HEK293T (cell line): ENCODE measurements at regions not wholly inside any gene's neighbourhood (a gene's known extent, or its start where the extent isn't known, plus 50 kb on each side); places are given as distances from the start of the nearest gene placed in this dataset.
A peak's percentile ranks its signal among the peaks of the same experiment; 100 is the strongest.

ENCODE experiments used
- CTCF ChIA-PET: fragments of 350-600 bp; formaldehyde crosslinking; extraction: SDS; loops from one replicate; lab custom pipeline; 2021; ENCODE audit warnings: antibody characterized with exemption, inconsistent platforms; lab: Yijun Ruan, JAX
- POLR2A ChIA-PET: fragments of 350-600 bp; formaldehyde crosslinking; extraction: SDS; loops from one replicate; lab custom pipeline; 2020; ENCODE audit warnings: antibody characterized with exemption, inconsistent platforms; lab: Yijun Ruan, JAX
- DNase-seq: peaks from one replicate; pipeline ENCODE4 v3.0.0; 2012; ENCODE audit warnings: mixed read lengths; ENCODE audit errors: extremely low spot score
- ARNT ChIP-seq: fragments of 450-650 bp; IDR thresholded peaks from 2 replicates; pipeline ENCODE4 v1.6.1; 2017; ENCODE audit warnings: mild to moderate bottlenecking
- BHLHE40 ChIP-seq: fragments of 450-650 bp; IDR thresholded peaks from 2 replicates; pipeline ENCODE4 v1.6.1; 2016; ENCODE audit warnings: mild to moderate bottlenecking, moderate library complexity, borderline replicate concordance
- CTBP1 ChIP-seq: fragments of 450-650 bp; IDR thresholded peaks from 2 replicates; pipeline ENCODE4 v1.6.1; 2016; ENCODE audit warnings: borderline replicate concordance
- ELF4 ChIP-seq: fragments of 450-650 bp; IDR thresholded peaks from 2 replicates; pipeline ENCODE4 v1.6.1; 2017; ENCODE audit warnings: antibody characterized with exemption
- FOXA1 ChIP-seq: fragments of 450-650 bp; IDR thresholded peaks from 2 replicates; pipeline ENCODE4 v1.6.1; 2016; ENCODE audit warnings: mild to moderate bottlenecking
- FOXK2 ChIP-seq: fragments of 450-650 bp; IDR thresholded peaks from 2 replicates; pipeline ENCODE4 v1.6.1; 2016; ENCODE audit warnings: mild to moderate bottlenecking
- FOXM1 ChIP-seq: fragments of 450-650 bp; IDR thresholded peaks from 2 replicates; pipeline ENCODE4 v1.6.1; 2017; ENCODE audit warnings: mild to moderate bottlenecking, borderline replicate concordance
- HDGF ChIP-seq: fragments of 450-650 bp; IDR thresholded peaks from 2 replicates; pipeline ENCODE4 v1.6.1; 2017; ENCODE audit warnings: antibody characterized with exemption, borderline replicate concordance
- L3MBTL2 ChIP-seq: fragments of 450-650 bp; conservative IDR thresholded peaks from 2 replicates; pipeline ENCODE4 v1.6.1; 2016; ENCODE audit warnings: mild to moderate bottlenecking
- LEF1 ChIP-seq: fragments of 450-650 bp; IDR thresholded peaks from 2 replicates; pipeline ENCODE4 v1.6.1; 2017; ENCODE audit warnings: mild to moderate bottlenecking, borderline replicate concordance
- NFRKB ChIP-seq: fragments of 450-650 bp; IDR thresholded peaks from 2 replicates; pipeline ENCODE4 v1.6.1; 2016; ENCODE audit warnings: mild to moderate bottlenecking, moderate library complexity
- SP1 ChIP-seq: fragments of 450-650 bp; IDR thresholded peaks from 2 replicates; pipeline ENCODE4 v1.6.1; 2017
- SUZ12 ChIP-seq: fragments of 450-650 bp; IDR thresholded peaks from 2 replicates; pipeline ENCODE4 v1.6.1; 2016; ENCODE audit warnings: mild to moderate bottlenecking
- TARDBP ChIP-seq: fragments of 450-650 bp; IDR thresholded peaks from 2 replicates; pipeline ENCODE4 v1.6.1; 2016
- ZNF384 ChIP-seq: fragments of 450-650 bp; IDR thresholded peaks from 2 replicates; pipeline ENCODE4 v1.6.1; 2016
- TF ChIP-seq, protein P1 (sequence below): fragments of 450-650 bp; IDR thresholded peaks from 2 replicates; pipeline ENCODE4 v1.6.1; 2016

DNA sequence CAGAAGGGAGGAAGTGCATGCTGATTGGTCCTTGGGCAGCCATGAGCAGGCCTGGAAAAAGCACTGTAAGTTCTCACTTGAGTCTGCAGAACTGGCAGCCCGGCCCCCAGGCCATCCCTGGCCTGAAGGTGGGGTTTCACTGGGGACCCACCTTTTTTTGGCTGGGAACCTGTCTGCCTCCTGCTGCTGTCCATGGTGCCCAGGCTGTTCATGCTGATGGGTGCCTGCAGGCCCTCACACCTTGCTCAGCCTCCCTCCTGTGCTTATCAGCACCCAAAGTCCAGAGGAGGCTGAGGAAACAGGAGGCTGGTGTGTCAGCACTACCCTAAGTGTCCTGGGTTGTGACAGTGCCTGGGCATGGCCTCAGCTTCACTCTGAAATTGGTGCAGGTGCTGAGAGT is 134.4 kb upstream of the SPRY4 start:
- ChIA-PET POLR2A (no interaction called here), CTCF (no interaction called here)
- no peak for TF ChIP-seq SUZ12
- no peak for TF ChIP-seq ELF4
- no peak for TF ChIP-seq SP1
- no peak for TF ChIP-seq FOXA1
- TF ChIP-seq LEF1 = no peak
- TF ChIP-seq CTBP1 = no peak
- TF ChIP-seq FOXK2 = no peak
- no peak for TF ChIP-seq L3MBTL2
- TF ChIP-seq ARNT = no peak
- no peak for TF ChIP-seq NFRKB
- TF ChIP-seq, protein P1, sequence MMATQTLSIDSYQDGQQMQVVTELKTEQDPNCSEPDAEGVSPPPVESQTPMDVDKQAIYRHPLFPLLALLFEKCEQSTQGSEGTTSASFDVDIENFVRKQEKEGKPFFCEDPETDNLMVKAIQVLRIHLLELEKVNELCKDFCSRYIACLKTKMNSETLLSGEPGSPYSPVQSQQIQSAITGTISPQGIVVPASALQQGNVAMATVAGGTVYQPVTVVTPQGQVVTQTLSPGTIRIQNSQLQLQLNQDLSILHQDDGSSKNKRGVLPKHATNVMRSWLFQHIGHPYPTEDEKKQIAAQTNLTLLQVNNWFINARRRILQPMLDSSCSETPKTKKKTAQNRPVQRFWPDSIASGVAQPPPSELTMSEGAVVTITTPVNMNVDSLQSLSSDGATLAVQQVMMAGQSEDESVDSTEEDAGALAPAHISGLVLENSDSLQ = no peak
- no peak for TF ChIP-seq ZNF384
- no peak for DNase-seq

DNA sequence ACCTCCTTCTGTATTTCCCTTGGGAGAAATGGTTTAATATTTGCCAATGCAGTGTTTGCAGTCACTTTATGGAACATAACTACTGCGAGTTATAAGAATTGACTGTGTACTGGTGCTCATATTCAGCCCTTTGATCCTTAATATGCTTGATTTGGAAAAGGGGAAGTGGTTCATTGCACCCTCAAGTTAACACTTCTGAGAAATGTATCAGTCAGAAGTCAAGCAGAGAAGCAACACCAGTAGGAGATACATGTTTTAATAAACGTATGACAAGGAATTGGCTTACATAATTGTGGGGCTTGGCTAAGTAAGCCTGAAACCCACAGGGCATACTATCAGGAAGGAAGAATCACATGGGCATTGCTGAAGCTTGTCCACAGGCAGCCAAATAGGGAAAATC is 131.0 kb upstream of the SPRY4 start:
- ChIA-PET CTCF (no interaction called here), POLR2A (no interaction called here)
- TF ChIP-seq CTBP1 = no peak
- TF ChIP-seq FOXM1 = no peak
- TF ChIP-seq ARNT = no peak
- no peak for TF ChIP-seq SUZ12
- TF ChIP-seq NFRKB = no peak
- DNase-seq = no peak

DNA sequence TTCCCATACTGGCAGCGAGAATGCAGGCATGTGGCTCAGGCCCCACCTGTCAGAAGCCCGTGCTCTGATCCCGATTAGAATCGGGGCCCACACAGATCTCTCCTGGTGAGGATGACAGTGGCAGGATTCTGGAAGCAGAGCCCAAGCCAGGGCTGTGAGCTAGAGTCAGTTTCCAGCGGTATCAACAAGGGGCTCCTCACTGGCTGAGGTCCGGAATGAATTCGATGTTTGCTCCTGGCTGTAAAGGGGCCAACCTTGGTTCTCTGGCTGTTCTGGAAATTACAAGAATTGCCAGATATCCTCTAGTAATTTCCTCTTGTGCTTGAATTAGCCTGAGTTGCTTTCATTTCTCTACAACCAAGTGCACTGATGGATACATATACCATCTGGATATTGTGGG is 129.1 kb upstream of the SPRY4 start:
- ChIA-PET CTCF (no interaction called here), POLR2A (no interaction called here)
- no peak for DNase-seq
- TF ChIP-seq BHLHE40 = no peak
- TF ChIP-seq ZNF384 = no peak
- TF ChIP-seq, protein P1 = no peak
- TF ChIP-seq NFRKB = no peak
- no peak for TF ChIP-seq FOXK2

DNA sequence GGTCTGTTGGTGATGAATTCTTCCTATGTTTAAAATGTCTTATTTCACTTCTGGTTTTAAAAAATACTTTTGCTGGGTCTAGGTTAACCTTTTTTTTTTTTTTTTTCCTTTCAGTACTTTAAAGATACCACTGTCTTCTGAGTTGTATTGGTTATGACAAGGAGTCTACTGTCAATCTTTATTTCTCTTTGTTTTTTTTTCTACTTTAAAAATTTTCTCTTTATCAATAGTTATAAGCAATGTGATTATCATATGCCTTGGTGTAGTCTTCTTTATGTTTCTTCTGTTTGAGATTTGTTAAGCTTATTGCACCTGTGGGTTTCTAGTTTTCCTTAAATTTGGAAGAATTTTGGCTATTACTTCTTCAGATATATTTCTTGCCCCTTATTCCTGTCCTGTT is 125.6 kb upstream of the SPRY4 start:
- TF ChIP-seq ZNF384 (0 out of 2 replicates have a peak, but pooled peaks have one; percentile 23), SUZ12 (no peak)
- POLR2A ChIA-PET = no interaction called here
- no peak for DNase-seq
- CTCF ChIA-PET = interaction anchor here (0.7 to 1.1 kb wide), 2 partner anchors 14 to 191 kb away, joined by 4 to 5 read pairs; no protein-coding TSS in a partner anchor

DNA sequence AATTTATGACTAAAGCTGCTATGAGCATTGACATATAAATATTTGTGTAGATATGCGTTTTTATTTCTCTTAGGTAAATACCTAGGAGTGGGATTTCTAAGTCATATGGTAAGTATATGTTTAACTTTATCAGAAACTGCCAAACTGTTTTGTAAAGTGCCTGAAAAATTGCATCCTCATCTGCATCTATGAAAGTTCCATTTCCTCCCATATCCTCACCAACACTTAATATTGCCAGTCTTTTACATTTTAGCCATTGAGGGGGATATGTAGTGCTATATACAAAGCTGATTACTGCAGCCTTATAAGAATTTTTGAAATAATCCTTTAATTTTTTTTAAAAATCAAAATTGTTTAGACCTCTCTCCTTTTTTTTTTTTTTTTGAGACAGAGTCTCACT is 123.1 kb upstream of the SPRY4 start:
- CTCF ChIA-PET = no interaction called here
- DNase-seq = no peak
- POLR2A ChIA-PET = no interaction called here
- TF ChIP-seq SUZ12 (no peak), LEF1 (no peak), L3MBTL2 (no peak), TARDBP (no peak), NFRKB (no peak), ZNF384 (no peak), BHLHE40 (no peak), HDGF (no peak), ELF4 (no peak)
- TF ChIP-seq, protein P1 = no peak

DNA sequence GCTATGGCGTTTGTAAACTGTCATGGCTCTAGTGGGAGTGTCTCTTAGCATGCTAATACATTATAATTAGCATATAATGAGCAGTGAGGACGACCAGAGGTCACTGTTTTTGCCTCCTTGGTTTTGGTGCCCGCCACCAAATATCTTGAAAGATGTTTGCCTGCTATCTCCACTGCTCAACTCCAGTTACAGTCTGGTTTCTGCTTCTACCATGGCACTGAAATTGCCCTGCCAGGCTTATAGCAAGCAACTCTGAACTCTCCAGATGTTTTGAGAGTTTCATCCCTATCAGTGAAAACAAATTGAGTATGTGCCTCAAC is 122.1 kb upstream of the SPRY4 start:
- POLR2A ChIA-PET = no interaction called here
- TF ChIP-seq FOXM1 (no peak), L3MBTL2 (no peak)
- no peak for DNase-seq
- CTCF ChIA-PET = no interaction called here

DNA sequence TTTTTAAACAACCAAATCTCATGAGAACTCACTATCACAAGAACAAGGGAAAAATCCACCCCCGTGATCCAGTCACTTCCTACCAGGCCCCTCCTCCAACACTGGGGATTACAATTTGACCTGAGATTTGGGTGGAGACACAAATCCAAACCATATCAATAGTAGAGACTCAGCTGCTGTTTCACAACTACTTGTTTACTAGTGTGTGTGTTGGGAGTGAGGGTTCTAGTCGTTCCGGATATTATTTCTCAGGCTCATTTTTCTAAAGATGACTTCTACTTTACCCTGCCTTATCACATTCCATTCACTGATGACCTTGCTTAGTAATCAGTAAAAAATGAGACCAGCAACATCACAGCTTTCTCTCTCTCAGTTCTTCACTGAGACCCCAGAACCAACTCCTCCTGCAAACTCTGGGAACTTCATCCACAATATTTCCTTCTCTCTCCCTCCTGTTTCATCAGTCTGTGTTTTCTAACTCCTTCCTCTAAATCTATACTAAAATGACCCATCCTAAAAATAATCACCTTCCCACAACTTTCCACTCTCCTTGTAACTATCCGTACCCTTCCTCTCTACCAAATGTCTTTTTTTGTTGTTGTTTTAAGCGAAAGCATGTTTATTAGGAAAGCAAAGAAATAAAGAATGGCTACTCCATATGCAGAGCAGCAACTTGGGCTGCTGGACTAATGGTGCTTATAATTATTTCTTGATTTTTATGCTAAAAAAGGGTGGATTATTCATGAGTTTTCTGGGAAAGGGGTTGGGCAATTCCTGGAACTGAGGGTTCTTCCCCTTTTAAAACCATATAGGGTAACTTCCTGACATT is 121.5 kb upstream of the SPRY4 start:
- POLR2A ChIA-PET = no interaction called here
- no peak for TF ChIP-seq NFRKB
- TF ChIP-seq FOXM1 = no peak
- TF ChIP-seq, protein P1 = no peak
- no peak for TF ChIP-seq TARDBP
- no peak for TF ChIP-seq SUZ12
- no peak for TF ChIP-seq LEF1
- TF ChIP-seq ELF4 = no peak
- no peak for TF ChIP-seq SP1
- no peak for TF ChIP-seq L3MBTL2
- no peak for TF ChIP-seq HDGF
- TF ChIP-seq FOXA1 = no peak
- TF ChIP-seq CTBP1 = no peak
- CTCF ChIA-PET = no interaction called here
- no peak for DNase-seq
